Esophagus muscularis mucosa (tissue), 4 donors: ENCODE measurements at regions not wholly inside any gene's neighbourhood (a gene's known extent, or its start where the extent isn't known, plus 50 kb on each side); places are given as distances from the start of the nearest gene placed in this dataset.
A peak's percentile ranks its signal among the peaks of the same experiment; 100 is the strongest.

ENCODE experiments used
- DNase-seq: peaks from one replicate; pipeline ENCODE4 v3.0.0-alpha.2; 2017; ENCODE audit errors: extremely low spot score
- H3K27ac ChIP-seq, 4 donors: fragments of 200-600 bp; sonication (generic); replicated peaks in 1 of 4; 1 replicate in 3 of 4; 2 replicates in 1 of 4; pipeline ENCODE4 v1.5.1; 2016 to 2019; ENCODE audit warnings: mild to moderate bottlenecking in 1 of 4
- H3K27me3 ChIP-seq, 4 donors: fragments of 200-600 bp; sonication (generic); one replicate each; pipeline versions ENCODE4 v1.5.1 to v1.6.0; 2016 to 2019
- H3K36me3 ChIP-seq, 4 donors: fragments of 200-600 bp; sonication (generic); one replicate each; pipeline ENCODE4 v1.5.1; 2016 to 2019
- H3K4me1 ChIP-seq, 4 donors: fragments of 200-600 bp; sonication (generic); one replicate each; pipeline ENCODE4 v1.5.1; 2016 to 2019
- H3K4me3 ChIP-seq, 4 donors: fragments of 200-600 bp; sonication (generic); 1 replicate in 2 of 4; 2 replicates in 2 of 4; pipeline ENCODE4 v1.5.1; 2016 to 2019; ENCODE audit warnings: mild to moderate bottlenecking in 4 of 4, moderate library complexity in 1 of 4
- H3K9me3 ChIP-seq, 4 donors: fragments of 200-600 bp; sonication (generic); 1 replicate in 3 of 4; 2 replicates in 1 of 4; pipeline ENCODE4 v1.5.1; 2016 to 2019
- CTCF ChIP-seq, 3 experiments: fragments of 200-600 bp in 2 of 3; fragments of 450-650 bp in 1 of 3; sonication (generic) in 2 of 3; IDR thresholded peaks; one replicate each; pipeline ENCODE4 v1.5.1; 2017 to 2019; ENCODE audit warnings: antibody characterized with exemption in 3 of 3, mild to moderate bottlenecking in 2 of 3, moderate library complexity in 1 of 3
- EP300 ChIP-seq: sonication (generic); formaldehyde crosslinking; IDR thresholded peaks from one replicate; pipeline ENCODE4 v1.6.1; 2017; ENCODE audit warnings: antibody characterized with exemption
- POLR2A ChIP-seq: fragments of 450-650 bp; IDR thresholded peaks from one replicate; pipeline ENCODE4 v1.6.1; 2017; ENCODE audit warnings: antibody characterized with exemption, moderate library complexity, mild to moderate bottlenecking, low read depth
- POLR2AphosphoS5 ChIP-seq, 2 donors: sonication (generic); formaldehyde crosslinking; IDR thresholded peaks; one replicate each; pipeline ENCODE4 v1.6.1; 2017; ENCODE audit warnings: antibody characterized with exemption in 2 of 2
- WGBS: methylation state at CpG from one replicate; pipeline ENCODE4 v1.1.5; 2018; 5-methylcytosine and 5-hydroxymethylcytosine counted together
- intact Hi-C: fragments of 100-400 bp; cut with DNase I; formaldehyde crosslinking; loops from one replicate; pipeline ENCODE4 v1.15.1; 2023

DNA sequence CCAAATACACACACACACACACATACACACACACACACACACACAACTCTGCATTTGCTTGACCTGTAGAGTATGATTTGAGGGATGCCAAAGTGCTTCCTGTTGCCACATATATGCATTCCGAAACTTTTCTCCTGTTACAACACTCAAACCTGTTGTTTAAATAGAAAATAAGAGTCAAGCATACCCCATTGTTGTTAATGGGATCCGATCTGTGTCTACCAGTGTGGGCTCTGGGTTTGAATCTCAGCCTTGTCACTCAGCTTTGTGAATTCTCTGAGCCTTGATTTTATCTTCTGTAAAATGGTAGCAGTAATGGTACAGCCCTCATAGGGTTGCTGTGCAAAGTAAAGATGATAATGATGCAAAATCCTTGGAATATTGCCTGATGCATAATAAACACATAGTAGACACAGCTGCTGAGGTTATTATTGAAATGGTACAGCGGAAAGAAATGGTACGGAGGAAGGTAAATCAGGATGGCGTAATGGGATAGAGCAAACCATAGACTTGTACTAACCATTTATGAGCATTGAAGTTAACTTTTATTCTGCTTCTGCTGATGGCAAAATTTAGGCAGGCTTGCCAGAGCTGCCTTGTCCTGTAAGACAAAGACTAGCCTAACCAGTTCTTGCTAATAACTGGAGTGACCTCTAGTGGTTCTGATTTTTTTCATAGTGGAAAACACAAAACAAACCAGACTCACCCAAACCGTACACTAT is 113.5 kb upstream of the PHACTR1 start:
- intact Hi-C loops = loop anchor here (5.0 to 10.0 kb wide), 2 partner anchors 206 to 448 kb away; no protein-coding TSS in a partner anchor
- Histone ChIP-seq H3K36me3 (no peaks in the 10 kb centered on the region), H3K4me3 (no peak overlapping the region), H3K9me3 (no peaks in the 10 kb centered on the region), H3K27me3 (peaks cover 0 to 4% (median 0%) of the 10 kb centered on the region in 4 donors), H3K27ac (no peak overlapping the region), H3K4me1 (peaks cover 0 to 23% (median 0%) of the 10 kb centered on the region in 4 donors)
- TF ChIP-seq EP300 (no peak), POLR2AphosphoS5 (IDR thresholded peaks at IDR 0.05) (no peak), CTCF (IDR thresholded peaks at IDR 0.05) (peak; percentile 50 to 55 (median 54)), POLR2A (no peak)
- no peak for DNase-seq
- WGBS = 76% methylated on average over 6 of the region's 6 CpGs

DNA sequence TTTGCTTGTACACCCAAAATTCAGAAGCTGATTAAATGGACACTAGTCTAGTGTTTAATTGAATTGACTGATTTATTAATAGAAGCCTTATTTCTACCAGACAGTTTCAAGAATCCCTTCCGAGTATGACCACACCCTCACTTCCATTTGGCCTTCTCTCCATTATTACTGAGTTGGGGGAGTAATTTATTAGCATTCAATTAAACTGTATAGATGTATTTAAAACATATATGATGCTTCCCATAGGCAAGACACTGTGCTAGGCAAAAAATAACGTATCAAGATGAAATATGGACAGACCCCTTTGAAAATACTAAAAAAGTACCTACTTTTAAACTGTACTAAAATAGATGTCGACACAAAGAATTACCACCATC is 112.9 kb upstream of the PHACTR1 start:
- Histone ChIP-seq H3K9me3 (no peaks in the 10 kb centered on the region), H3K27me3 (peaks cover 0 to 4% (median 0%) of the 10 kb centered on the region in 4 donors), H3K4me1 (peaks cover 0 to 23% (median 0%) of the 10 kb centered on the region in 4 donors), H3K36me3 (no peaks in the 10 kb centered on the region), H3K27ac (no peak overlapping the region), H3K4me3 (no peak overlapping the region)
- TF ChIP-seq EP300 (no peak), CTCF (IDR thresholded peaks at IDR 0.05) (no peak), POLR2A (no peak), POLR2AphosphoS5 (IDR thresholded peaks at IDR 0.05) (no peak)
- intact Hi-C loops = loop anchor here (2.0 to 10.0 kb wide), 3 partner anchors 206 to 449 kb away; no protein-coding TSS in a partner anchor
- WGBS = 71% methylated on average over 3 of the region's 3 CpGs
- no peak for DNase-seq

DNA sequence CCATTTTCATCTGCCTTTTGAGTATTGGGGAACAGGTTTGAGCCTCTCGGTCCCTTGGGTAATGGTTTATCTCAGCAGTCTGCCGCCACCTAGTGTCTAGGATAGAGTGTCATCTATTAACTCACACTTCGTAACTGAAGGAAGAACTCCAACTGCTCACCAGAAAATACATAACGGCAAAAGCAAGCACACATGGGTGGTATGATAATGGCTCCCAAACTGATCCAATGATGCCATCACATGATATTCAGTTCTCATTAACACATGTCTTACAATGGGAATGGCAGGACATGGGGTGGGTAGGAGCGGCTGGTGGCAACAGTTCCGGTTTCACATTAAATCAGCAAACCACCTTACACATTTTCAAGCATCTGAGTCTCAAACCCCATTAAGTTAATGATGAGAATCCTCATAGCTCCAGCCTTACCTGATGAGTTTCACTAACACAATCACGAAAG is 110.7 kb upstream of the PHACTR1 start:
- H3K4me1 ChIP-seq = peaks cover 0 to 23% (median 0%) of the 10 kb centered on the region in 4 donors
- H3K9me3 ChIP-seq = no peaks in the 10 kb centered on the region
- no peak for DNase-seq
- TF ChIP-seq POLR2A (no peak), POLR2AphosphoS5 (IDR thresholded peaks at IDR 0.05) (no peak), CTCF (IDR thresholded peaks at IDR 0.05) (peak; percentile 63 to 69 (median 67)), EP300 (no peak)
- H3K27me3 ChIP-seq = peaks cover 0 to 8% (median 0%) of the 10 kb centered on the region in 4 donors
- WGBS = 53% methylated on average over 7 of the region's 7 CpGs
- H3K27ac ChIP-seq = no peak overlapping the region
- intact Hi-C loops = loop anchor here (2.0 to 10.0 kb wide), 4 partner anchors 317 to 1024 kb away; no protein-coding TSS in a partner anchor
- no peak overlapping the region for H3K4me3 ChIP-seq
- no peaks in the 10 kb centered on the region for H3K36me3 ChIP-seq

GRCh38 chr6:12606616-12607015 is 110.0 kb upstream of the PHACTR1 start:
- DNase-seq = no peak
- no peak overlapping the region for H3K4me3 ChIP-seq
- intact Hi-C loops = loop anchor here (5.0 to 10.0 kb wide), 3 partner anchors 452 to 1024 kb away; no protein-coding TSS in a partner anchor
- H3K27ac ChIP-seq = no peak overlapping the region
- TF ChIP-seq EP300 = no peak
- no peak for TF ChIP-seq CTCF (IDR thresholded peaks at IDR 0.05)
- no peak for TF ChIP-seq POLR2AphosphoS5 (IDR thresholded peaks at IDR 0.05)
- TF ChIP-seq POLR2A = no peak
- 95% methylated on average over 6 of the region's 6 CpGs for WGBS
- no peaks in the 10 kb centered on the region for H3K9me3 ChIP-seq
- H3K36me3 ChIP-seq = no peaks in the 10 kb centered on the region
- H3K4me1 ChIP-seq = peaks cover 0 to 22% (median 0%) of the 10 kb centered on the region in 4 donors
- peaks cover 0 to 8% (median 0%) of the 10 kb centered on the region in 4 donors for H3K27me3 ChIP-seq
